WTC11 (cell line): ENCODE measurements at regions not wholly inside any gene's neighbourhood (a gene's known extent, or its start where the extent isn't known, plus 50 kb on each side); places are given as distances from the start of the nearest gene placed in this dataset.

Experiments
- ATAC-seq: fragments of 200-7000 bp; cut with Tn5 transposase; 2 replicates; pipeline ENCODE4 v1.10.0; 2021; ENCODE audit warnings: mild to moderate bottlenecking, moderate library complexity
- CTCF ChIA-PET: fragments of 300-600 bp; sonication (Branson Sonifier 250); formaldehyde crosslinking; loops from one replicate; lab custom pipeline; 2021; ENCODE audit warnings: antibody characterized with exemption; lab: Charles Lee
- POLR2A ChIA-PET: fragments of 350-600 bp; sonication (Branson Sonifier 250); formaldehyde crosslinking; loops from one replicate; lab custom pipeline; 2021; ENCODE audit warnings: antibody characterized with exemption; lab: Charles Lee
- DNase-seq: peaks from one replicate; pipeline ENCODE4 v3.0.0; 2021; ENCODE audit warnings: low spot score
- H3K27ac Mint-ChIP-seq: 2 replicates; pipeline ENCODE4 v1.8.0; 2021; ENCODE audit warnings: mixed read lengths
- H3K27me3 Mint-ChIP-seq: 2 replicates; pipeline ENCODE4 v1.8.0; 2021; ENCODE audit warnings: low read depth, mild to moderate bottlenecking, moderate library complexity, mixed read lengths
- H3K36me3 Mint-ChIP-seq: 2 replicates; pipeline ENCODE4 v1.8.0; 2021; ENCODE audit warnings: mixed read lengths
- H3K4me1 Mint-ChIP-seq: 2 replicates; pipeline ENCODE4 v1.8.0; 2022; ENCODE audit warnings: mixed read lengths
- H3K4me3 Mint-ChIP-seq: 2 replicates; pipeline ENCODE4 v1.8.0; 2021; ENCODE audit warnings: mild to moderate bottlenecking, moderate library complexity, mixed read lengths
- H3K9me3 Mint-ChIP-seq: 2 replicates; pipeline ENCODE4 v1.8.0; 2021; ENCODE audit warnings: mixed read lengths
- ATF2 ChIP-seq: sonication (generic); formaldehyde crosslinking; IDR thresholded peaks from 2 replicates; pipeline ENCODE4 v1.8.1; 2022; ENCODE audit warnings: low read depth, missing genetic modification reagents, borderline replicate concordance
- CBFB ChIP-seq: sonication (generic); formaldehyde crosslinking; IDR thresholded peaks from 2 replicates; pipeline ENCODE4 v1.8.1; 2022; ENCODE audit warnings: mild to moderate bottlenecking, low read depth, missing genetic modification reagents
- CREB1 ChIP-seq: sonication (generic); formaldehyde crosslinking; IDR thresholded peaks from 2 replicates; pipeline ENCODE4 v1.8.0; 2023; ENCODE audit warnings: mild to moderate bottlenecking, missing genetic modification reagents
- E2F1 ChIP-seq: sonication (generic); formaldehyde crosslinking; IDR thresholded peaks from 2 replicates; pipeline ENCODE4 v1.8.0; 2022; ENCODE audit warnings: mild to moderate bottlenecking, missing genetic modification reagents
- EMX1 ChIP-seq: fragments of 250-450 bp; sonication (Bioruptor Pico); IDR thresholded peaks from 2 replicates; pipeline ENCODE4 v1.8.0; 2021; ENCODE audit warnings: mild to moderate bottlenecking
- GRHL2 ChIP-seq: fragments of 250-450 bp; sonication (Bioruptor Pico); IDR thresholded peaks from 2 replicates; pipeline ENCODE4 v1.8.0; 2022; ENCODE audit warnings: mild to moderate bottlenecking, moderate library complexity; ENCODE audit not compliant: insufficient replicate concordance, severe bottlenecking
- JAZF1 ChIP-seq: fragments of 250-450 bp; sonication (Bioruptor Pico); IDR thresholded peaks from 2 replicates; pipeline ENCODE4 v1.9.0; 2021; ENCODE audit warnings: moderate library complexity, mild to moderate bottlenecking, inconsistent platforms
- KAT7 ChIP-seq: sonication (generic); formaldehyde crosslinking; IDR thresholded peaks from 2 replicates; pipeline ENCODE4 v1.8.1; 2023; ENCODE audit warnings: missing genetic modification reagents, mild to moderate bottlenecking, borderline replicate concordance
- NFATC4 ChIP-seq: fragments of 250-450 bp; sonication (Bioruptor Pico); IDR thresholded peaks from 2 replicates; pipeline ENCODE4 v1.9.0; 2021; ENCODE audit warnings: mild to moderate bottlenecking
- NFE2L1 ChIP-seq: sonication (generic); formaldehyde crosslinking; IDR thresholded peaks from 2 replicates; pipeline ENCODE4 v1.8.1; 2023; ENCODE audit warnings: missing genetic modification reagents
- NR3C1 ChIP-seq: sonication (generic); formaldehyde crosslinking; conservative IDR thresholded peaks from 2 replicates; pipeline ENCODE4 v1.8.1; 2023; ENCODE audit warnings: low read depth, mild to moderate bottlenecking, missing genetic modification reagents
- PRRX2 ChIP-seq: fragments of 250-450 bp; sonication (Bioruptor Pico); IDR thresholded peaks from 2 replicates; pipeline ENCODE4 v1.8.0; 2021; ENCODE audit warnings: mild to moderate bottlenecking
- RORB ChIP-seq: fragments of 250-450 bp; sonication (Bioruptor Pico); IDR thresholded peaks from 2 replicates; pipeline ENCODE4 v1.9.0; 2021; ENCODE audit warnings: mild to moderate bottlenecking
- SMAD3 ChIP-seq: sonication (generic); formaldehyde crosslinking; IDR thresholded peaks from 2 replicates; pipeline ENCODE4 v1.8.0; 2022; ENCODE audit warnings: missing genetic modification reagents, mild to moderate bottlenecking, borderline replicate concordance
- SOX15 ChIP-seq: fragments of 250-450 bp; sonication (Bioruptor Pico); IDR thresholded peaks from 2 replicates; pipeline ENCODE4 v1.9.0; 2021; ENCODE audit warnings: mild to moderate bottlenecking
- STAT6 ChIP-seq: sonication (generic); formaldehyde crosslinking; conservative IDR thresholded peaks from 2 replicates; pipeline ENCODE4 v1.8.1; 2023; ENCODE audit warnings: mild to moderate bottlenecking, low read depth, missing genetic modification reagents, moderate library complexity
- TP53 ChIP-seq: sonication (generic); formaldehyde crosslinking; IDR thresholded peaks from 2 replicates; pipeline ENCODE4 v1.8.1; 2023; ENCODE audit warnings: mild to moderate bottlenecking, missing genetic modification reagents
- ZMAT4 ChIP-seq: fragments of 250-450 bp; sonication (Bioruptor Pico); IDR thresholded peaks from 2 replicates; pipeline ENCODE4 v1.9.0; 2021; ENCODE audit warnings: mild to moderate bottlenecking
- ZNF263 ChIP-seq: sonication (generic); formaldehyde crosslinking; IDR thresholded peaks from 2 replicates; pipeline ENCODE4 v1.8.1; 2022; ENCODE audit warnings: low read depth, mild to moderate bottlenecking, moderate library complexity, missing genetic modification reagents
- ZNF396 ChIP-seq: fragments of 250-450 bp; sonication (Bioruptor Pico); IDR thresholded peaks from 2 replicates; pipeline ENCODE4 v1.8.0; 2021; ENCODE audit warnings: mild to moderate bottlenecking, moderate library complexity, borderline replicate concordance
- TF ChIP-seq, protein P1 (sequence below): fragments of 250-450 bp; sonication (Bioruptor Pico); IDR thresholded peaks from 2 replicates; pipeline ENCODE4 v2.1.2; 2022; ENCODE audit warnings: mild to moderate bottlenecking, moderate library complexity
- TF ChIP-seq, protein P2 (sequence below): fragments of 250-450 bp; sonication (Bioruptor Pico); IDR thresholded peaks from 2 replicates; pipeline ENCODE4 v1.9.0; 2021; ENCODE audit warnings: moderate library complexity, mild to moderate bottlenecking, inconsistent platforms, borderline replicate concordance
- TF ChIP-seq, protein P3 (sequence below): fragments of 250-450 bp; sonication (Bioruptor Pico); IDR thresholded peaks from 2 replicates; pipeline ENCODE4 v1.9.0; 2021; ENCODE audit warnings: mild to moderate bottlenecking, borderline replicate concordance
- TF ChIP-seq, protein P4 (sequence below): sonication (generic); formaldehyde crosslinking; IDR thresholded peaks from 2 replicates; pipeline ENCODE4 v1.8.1; 2022; ENCODE audit warnings: mild to moderate bottlenecking, moderate library complexity, missing genetic modification reagents

GRCh38 chr2:81206216-81206615, 901.7 kb upstream of the LRRTM1 start (continued):
- TF ChIP-seq, protein P1, sequence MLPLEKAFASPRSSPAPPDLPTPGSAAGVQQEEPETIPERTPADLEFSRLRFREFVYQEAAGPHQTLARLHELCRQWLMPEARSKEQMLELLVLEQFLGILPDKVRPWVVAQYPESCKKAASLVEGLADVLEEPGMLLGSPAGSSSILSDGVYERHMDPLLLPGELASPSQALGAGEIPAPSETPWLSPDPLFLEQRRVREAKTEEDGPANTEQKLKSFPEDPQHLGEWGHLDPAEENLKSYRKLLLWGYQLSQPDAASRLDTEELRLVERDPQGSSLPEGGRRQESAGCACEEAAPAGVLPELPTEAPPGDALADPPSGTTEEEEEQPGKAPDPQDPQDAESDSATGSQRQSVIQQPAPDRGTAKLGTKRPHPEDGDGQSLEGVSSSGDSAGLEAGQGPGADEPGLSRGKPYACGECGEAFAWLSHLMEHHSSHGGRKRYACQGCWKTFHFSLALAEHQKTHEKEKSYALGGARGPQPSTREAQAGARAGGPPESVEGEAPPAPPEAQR (CRISPR knock-in tag): no peak
- TF ChIP-seq, protein P2, sequence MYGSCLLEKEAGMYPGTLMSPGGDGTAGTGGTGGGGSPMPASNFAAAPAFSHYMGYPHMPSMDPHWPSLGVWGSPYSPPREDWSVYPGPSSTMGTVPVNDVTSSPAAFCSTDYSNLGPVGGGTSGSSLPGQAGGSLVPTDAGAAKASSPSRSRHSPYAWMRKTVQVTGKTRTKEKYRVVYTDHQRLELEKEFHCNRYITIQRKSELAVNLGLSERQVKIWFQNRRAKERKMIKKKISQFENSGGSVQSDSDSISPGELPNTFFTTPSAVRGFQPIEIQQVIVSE (CRISPR knock-in tag): no peak
- TF ChIP-seq CREB1 (CRISPR knock-in tag) (no peak), SMAD3 (CRISPR knock-in tag) (no peak)
- TF ChIP-seq, protein P3, sequence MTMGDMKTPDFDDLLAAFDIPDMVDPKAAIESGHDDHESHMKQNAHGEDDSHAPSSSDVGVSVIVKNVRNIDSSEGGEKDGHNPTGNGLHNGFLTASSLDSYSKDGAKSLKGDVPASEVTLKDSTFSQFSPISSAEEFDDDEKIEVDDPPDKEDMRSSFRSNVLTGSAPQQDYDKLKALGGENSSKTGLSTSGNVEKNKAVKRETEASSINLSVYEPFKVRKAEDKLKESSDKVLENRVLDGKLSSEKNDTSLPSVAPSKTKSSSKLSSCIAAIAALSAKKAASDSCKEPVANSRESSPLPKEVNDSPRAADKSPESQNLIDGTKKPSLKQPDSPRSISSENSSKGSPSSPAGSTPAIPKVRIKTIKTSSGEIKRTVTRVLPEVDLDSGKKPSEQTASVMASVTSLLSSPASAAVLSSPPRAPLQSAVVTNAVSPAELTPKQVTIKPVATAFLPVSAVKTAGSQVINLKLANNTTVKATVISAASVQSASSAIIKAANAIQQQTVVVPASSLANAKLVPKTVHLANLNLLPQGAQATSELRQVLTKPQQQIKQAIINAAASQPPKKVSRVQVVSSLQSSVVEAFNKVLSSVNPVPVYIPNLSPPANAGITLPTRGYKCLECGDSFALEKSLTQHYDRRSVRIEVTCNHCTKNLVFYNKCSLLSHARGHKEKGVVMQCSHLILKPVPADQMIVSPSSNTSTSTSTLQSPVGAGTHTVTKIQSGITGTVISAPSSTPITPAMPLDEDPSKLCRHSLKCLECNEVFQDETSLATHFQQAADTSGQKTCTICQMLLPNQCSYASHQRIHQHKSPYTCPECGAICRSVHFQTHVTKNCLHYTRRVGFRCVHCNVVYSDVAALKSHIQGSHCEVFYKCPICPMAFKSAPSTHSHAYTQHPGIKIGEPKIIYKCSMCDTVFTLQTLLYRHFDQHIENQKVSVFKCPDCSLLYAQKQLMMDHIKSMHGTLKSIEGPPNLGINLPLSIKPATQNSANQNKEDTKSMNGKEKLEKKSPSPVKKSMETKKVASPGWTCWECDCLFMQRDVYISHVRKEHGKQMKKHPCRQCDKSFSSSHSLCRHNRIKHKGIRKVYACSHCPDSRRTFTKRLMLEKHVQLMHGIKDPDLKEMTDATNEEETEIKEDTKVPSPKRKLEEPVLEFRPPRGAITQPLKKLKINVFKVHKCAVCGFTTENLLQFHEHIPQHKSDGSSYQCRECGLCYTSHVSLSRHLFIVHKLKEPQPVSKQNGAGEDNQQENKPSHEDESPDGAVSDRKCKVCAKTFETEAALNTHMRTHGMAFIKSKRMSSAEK (CRISPR knock-in tag): no peak

GRCh38 chr2:81196933-81197628, 892.5 kb upstream of the LRRTM1 start:
- H3K36me3 Mint-ChIP-seq: peaks cover 3% of the 10 kb centered on the region; the same call in 1 of the 2 replicates
- H3K27me3 Mint-ChIP-seq: no peaks in the 10 kb centered on the region
- ChIA-PET POLR2A (no interaction called here), CTCF (no interaction called here)
- H3K4me1 Mint-ChIP-seq: no peaks in the 10 kb centered on the region
- TF ChIP-seq NR3C1: no peak
- TF ChIP-seq NFE2L1 (CRISPR knock-in tag): no peak
- TF ChIP-seq TP53 (CRISPR knock-in tag): no peak
- no peak for TF ChIP-seq RORB (CRISPR knock-in tag)
- no peak for TF ChIP-seq PRRX2
- no peak for TF ChIP-seq JAZF1 (CRISPR knock-in tag)
- no peak for TF ChIP-seq KAT7
- TF ChIP-seq SOX15 (CRISPR knock-in tag): no peak
- TF ChIP-seq E2F1 (CRISPR knock-in tag): no peak
- TF ChIP-seq CBFB (CRISPR knock-in tag): no peak
- no peak for TF ChIP-seq EMX1
- TF ChIP-seq, protein P4, sequence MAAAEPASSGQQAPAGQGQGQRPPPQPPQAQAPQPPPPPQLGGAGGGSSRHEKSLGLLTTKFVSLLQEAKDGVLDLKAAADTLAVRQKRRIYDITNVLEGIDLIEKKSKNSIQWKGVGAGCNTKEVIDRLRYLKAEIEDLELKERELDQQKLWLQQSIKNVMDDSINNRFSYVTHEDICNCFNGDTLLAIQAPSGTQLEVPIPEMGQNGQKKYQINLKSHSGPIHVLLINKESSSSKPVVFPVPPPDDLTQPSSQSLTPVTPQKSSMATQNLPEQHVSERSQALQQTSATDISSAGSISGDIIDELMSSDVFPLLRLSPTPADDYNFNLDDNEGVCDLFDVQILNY (CRISPR knock-in tag): no peak
- TF ChIP-seq ATF2 (CRISPR knock-in tag): no peak
- no peak for TF ChIP-seq ZMAT4
- no peak for TF ChIP-seq ZNF263 (CRISPR knock-in tag)
- no peak for TF ChIP-seq STAT6 (CRISPR knock-in tag)
- TF ChIP-seq NFATC4 (CRISPR knock-in tag): no peak
- no peak for TF ChIP-seq GRHL2 (CRISPR knock-in tag)
- no peak for TF ChIP-seq ZNF396 (CRISPR knock-in tag)
- no peak for DNase-seq
- no peak overlapping the region for H3K27ac Mint-ChIP-seq
- H3K4me3 Mint-ChIP-seq: no peak overlapping the region
- no peak for ATAC-seq
- H3K9me3 Mint-ChIP-seq: peaks cover 5% of the 10 kb centered on the region
